ENCODE measurements at regions not wholly inside any gene's neighbourhood (a gene's known extent, or its start where the extent isn't known, plus 50 kb on each side); places are given as distances from the start of the nearest gene placed in this dataset.
"Not testable (repeated sequence)": the region's sequence is repeated elsewhere in the genome, so short reads cannot be mapped to it uniquely, and the experiment has no call there.

DNA sequence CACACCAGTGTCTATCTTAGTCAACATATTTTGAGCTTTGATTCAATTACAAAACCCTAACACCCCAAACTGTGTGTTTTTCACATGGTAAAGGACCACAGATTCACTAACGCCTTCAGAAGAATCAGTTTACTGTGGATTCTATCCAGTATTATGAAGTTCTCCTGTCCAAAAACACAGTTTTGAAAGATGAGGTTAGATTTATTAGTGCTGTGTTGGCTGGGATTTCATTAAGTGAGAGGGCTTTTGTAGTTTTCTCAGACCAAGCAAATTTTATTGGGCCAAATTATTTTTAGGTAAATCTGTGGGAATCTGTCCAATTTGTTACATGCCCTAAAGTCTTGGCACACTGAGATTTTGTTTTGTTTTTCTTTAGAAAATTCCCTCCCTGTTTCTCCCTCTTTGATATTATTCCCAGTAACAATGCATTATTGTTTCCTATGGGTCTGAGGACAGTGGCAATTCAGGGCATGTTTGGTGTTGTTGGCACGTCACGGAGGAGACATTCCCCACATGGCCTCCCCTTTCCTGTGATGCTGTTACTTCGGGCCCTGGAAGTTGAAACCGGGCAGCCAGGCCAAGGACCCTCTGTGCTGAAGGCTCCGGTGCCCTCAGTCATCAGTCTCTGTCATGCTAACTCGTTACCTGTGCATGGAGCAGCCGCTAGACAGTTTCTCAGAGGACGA lies 87.5 kb upstream of the ALKAL2 start:
- DNase-seq = no peak

DNA sequence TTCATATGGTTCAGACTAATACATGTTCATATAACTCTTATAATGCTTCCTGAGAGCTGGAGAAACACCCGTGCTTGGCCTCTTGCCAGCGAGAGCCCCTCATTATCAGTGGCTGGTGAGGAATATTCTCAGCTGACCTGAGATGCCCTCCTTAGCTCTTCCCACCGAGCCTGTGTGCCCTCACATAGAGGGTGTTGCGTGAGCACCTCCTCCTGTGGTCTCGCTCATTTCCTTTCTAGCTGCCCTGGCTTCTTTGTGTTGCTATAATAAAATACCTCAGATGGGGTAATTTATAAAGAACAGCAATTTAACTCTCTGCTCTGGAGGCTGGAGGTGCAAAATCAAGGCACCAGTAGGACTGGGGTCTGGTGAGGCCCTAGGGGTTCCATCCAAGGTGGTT lies 80.5 kb upstream of the ALKAL2 start:
- DNase-seq = no peak

DNA sequence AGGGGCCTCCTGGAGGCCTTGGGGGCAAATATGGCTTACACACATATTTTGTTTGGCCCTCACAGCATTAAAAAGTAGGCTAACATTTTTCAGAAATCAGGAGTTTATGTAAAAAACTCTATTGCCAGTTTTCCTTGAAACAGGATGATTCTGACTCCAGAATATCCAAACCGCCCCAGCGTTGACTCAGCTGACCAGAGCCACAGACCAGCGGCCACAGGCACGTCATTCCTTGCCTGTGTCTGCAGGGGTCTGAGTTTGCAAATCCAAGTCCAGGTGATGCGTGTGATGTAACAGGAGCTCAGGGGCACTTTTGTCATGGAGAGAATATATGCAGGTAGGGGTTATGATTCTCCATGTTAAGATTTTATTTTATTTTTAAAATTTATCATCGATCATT lies 79.4 kb upstream of the ALKAL2 start:
- no peak for DNase-seq

DNA sequence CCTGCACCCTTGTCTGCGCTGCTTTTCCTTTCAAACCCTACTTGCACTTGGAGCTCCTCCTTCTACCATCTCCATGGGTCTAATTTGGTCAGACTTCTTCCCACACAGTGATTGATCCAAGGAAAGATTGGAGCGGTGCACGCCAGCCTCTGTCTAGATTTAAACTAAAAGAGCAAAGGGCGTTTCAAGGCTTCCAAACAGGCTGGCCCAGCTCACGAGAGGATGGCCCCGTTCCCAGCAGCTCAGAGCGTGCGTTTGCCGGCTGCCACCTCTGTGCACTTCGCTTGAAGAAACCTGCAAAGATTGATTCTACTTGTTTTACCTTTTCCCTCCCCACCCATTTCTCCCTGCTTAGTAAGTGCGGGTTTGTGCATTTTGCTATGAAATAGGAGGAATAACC lies 78.8 kb upstream of the ALKAL2 start:
- DNase-seq = no peak

DNA sequence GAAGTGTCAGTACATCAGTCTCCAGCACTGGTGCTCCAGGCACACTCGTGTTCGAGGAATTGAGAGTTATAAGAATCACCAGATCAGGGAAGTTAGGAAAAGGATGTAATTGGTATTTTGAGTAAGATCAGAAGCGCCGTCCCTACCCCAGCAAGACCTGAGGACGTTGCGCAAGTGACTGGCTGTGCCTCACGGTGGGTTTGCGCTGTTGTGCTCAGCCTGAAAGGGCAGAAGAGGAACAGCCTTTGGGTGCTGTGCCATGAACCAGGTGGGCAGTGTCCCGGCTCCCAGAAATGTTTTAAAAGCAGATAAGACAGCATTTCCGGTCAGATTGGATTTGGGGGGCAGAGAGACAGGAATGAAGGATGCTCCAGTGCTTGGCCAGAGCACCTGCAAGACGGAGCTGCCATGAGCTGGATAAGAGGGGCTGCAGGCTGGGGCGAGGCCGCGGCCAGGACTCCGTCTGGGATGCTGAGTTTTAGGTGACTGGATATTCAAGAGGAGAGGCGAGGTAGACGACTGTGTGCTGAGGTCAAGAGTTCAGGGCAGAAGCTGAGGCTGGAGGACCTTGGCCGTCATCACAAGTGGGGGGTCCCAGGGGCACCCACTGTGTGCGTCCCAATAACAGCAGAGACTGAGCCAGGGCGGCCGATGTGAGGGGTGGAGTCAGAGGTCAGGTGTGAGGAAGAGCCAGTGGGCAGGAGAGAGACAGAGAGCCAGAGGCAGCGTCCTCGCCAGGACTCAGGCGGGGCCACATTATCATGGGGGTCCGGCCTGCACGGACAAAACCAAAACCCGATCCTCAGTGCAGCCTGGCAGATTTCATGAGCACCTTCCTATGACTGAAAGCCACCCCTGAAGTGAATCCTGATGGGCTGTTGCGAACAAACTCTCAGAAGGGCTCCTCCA lies 77.7 kb upstream of the ALKAL2 start:
- no peak for DNase-seq

DNA sequence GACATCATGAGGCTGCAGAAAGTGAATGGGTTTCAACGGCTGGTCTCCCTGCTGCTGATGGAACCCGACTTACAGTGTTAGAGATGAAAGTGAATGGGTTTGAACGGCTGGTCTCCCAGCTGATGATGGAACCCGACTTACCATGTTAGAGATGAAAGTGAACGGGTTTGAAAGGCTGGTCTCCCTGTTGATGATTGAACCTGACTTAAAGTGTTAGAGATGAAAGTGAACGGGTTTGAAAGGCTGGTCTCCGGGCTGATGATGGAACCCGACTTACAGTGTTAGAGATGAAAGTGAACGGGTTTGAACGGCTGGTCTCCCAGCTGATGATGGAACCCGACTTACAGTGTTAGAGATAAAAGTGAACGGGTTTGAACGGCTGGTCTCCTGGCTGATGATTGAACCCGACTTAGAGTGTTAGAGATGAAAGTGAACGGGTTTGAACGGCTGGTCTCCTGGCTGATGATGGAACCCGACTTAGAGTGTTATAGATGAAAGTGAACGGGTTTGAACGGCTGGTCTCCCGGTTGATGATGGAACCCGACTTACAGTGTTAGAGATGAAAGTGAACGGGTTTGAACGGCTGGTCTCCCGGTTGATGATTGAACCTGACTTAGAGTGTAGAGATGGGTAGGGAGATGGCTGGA lies 76.1 kb upstream of the ALKAL2 start:
- no peak for DNase-seq

DNA sequence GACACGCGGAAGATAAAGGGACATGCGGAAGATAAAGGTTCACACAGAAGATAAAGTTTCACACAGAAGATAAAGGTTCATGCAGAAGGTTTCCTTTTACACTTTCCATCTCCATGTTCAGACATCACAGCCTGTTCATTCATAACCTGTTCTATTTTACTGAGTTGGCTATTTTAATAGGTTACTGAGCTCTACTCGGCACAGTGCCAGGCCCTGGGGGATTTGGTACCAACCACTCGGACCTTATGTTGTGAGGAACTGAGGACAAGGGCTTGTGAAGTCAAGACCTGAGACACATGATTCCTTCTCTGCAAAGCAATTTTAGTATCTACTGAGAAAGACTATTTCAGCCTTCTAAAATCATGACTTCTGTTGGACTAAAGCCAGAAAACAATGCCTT lies 75.0 kb upstream of the ALKAL2 start:
- DNase-seq = no peak

DNA sequence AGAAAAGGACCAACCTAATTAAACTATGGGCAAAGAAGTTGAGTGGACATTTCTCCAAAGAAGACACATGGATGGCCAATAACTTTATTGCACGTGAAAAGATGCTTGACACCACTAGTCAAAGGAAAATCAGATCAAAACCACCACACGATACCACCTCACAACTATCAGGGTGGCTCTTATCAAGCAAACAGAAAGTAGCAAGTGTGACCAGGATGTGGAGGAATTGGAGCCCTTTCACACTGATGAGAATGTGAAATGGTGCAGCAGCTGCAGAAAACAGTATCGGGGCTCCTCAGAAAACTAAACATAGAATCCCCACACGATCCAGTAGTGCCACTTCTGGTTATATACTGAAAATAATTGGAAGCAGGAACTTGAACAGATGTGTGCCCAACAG lies 72.2 kb upstream of the ALKAL2 start:
- no peak for DNase-seq

DNA sequence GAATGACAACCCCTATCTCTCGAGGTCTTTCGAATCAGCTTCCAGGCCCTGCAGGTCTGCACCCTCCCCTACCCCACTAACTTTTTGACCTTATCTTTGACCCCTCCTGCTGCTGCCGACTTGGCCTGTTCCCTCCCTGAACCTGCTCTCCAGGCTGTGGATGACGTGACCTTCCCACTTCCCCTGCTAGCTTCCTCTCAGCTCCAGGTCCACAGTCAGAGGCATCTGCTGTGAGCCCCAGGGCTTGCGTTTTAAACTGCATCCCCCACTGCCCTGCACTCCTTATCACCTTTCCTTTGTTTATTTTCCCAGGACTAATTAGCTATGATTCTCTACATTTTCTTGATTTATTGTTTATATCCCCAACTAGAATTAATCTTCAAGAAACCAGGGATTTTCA lies 71.2 kb upstream of the ALKAL2 start:
- no peak for DNase-seq

DNA sequence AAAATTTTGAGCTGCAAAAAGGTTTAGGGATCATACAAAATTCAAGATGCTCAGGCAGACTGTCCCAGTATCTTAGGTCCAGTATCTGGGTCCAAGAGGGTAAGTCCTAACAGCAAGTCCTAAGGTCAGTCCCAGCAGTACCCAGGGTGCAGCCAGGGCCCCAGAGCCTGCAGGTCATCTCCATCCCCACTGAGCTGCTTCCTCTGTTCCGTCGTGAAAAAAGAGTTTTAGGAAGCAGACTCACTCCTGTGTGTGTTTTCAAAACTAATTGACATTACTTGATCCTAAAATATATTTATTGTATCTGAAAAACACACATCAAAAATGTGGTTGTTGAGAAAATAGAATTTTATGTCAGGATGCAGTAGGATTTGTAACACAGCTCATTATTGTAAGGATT lies 69.9 kb upstream of the ALKAL2 start:
- DNase-seq = no peak

DNA sequence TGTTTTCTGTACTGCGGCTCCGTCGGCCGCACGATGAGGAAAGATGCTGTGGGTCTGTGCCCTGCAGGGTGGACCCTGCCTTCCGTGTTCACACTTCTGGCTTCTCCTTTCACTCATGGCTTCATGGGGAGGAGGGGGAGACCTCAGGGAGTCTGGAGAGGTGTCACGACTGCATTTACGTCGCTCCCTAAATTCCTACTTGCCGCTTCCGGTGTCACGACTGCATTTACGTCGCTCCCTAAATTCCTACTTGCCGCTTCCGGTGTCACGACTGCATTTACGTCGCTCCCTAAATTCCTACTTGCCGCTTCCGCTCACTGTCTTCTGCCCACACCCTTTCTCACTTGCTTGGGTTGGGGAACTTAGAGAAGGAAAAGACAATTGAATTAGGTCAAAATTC lies 68.4 kb upstream of the ALKAL2 start:
- not testable (repeated sequence) for DNase-seq

DNA sequence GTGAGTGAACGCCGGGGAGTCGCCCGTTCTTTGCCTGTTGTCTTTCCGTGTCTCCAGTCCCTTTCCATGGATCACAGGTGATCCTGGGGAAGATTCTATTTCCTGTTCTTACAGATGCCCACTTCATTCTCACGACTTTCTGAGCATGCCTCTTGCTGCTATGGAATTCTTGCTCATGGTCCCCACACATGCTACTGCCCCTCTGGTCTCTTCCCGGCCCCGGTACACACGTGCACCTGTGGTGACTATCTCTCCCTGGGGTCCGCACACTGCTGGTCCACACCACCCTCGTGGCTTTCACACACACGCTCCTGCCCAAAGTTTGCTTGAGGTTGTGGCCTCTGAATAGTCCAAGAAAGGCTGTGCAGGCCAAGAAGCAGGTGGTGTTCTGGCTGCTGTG lies 67.9 kb upstream of the ALKAL2 start:
- no peak for DNase-seq

DNA sequence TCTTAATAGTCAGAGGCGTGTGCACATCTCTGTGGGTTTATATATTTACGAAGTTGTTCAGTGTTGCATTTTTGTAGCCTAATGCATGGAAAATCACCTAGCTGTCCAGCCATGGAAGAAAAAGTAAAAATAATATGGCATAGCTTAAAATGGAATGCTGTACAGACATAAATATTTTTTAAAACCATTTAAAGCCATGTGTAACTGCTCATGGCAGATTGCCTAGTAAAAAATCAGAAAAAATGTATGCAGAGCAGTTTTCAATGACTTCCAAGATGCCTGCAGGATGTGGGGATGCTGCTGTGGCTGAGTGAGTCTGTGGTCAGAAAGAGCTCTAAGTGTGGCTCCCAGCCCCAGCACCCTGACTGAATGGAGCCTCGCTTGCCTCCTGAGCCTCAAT lies 64.8 kb upstream of the ALKAL2 start:
- DNase-seq = no peak

DNA sequence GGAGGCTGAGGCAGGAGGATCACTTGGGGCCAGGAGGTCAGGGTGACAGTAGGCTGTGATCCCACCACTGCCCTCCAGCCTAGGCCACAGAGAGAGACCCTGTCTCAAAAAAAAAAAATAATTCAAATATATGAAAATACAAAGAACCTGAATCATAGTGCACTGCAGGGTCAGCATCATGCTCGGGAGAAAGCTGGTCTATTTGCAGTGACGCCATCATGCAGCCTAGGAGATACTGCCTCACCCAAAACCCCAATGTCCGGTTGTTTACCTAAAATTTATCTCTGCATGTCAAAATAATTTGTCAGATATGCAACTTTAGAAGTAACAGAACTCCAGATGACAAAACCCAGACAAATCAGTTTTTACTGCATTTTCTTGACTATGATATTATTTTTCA lies 61.5 kb upstream of the ALKAL2 start:
- no peak for DNase-seq

DNA sequence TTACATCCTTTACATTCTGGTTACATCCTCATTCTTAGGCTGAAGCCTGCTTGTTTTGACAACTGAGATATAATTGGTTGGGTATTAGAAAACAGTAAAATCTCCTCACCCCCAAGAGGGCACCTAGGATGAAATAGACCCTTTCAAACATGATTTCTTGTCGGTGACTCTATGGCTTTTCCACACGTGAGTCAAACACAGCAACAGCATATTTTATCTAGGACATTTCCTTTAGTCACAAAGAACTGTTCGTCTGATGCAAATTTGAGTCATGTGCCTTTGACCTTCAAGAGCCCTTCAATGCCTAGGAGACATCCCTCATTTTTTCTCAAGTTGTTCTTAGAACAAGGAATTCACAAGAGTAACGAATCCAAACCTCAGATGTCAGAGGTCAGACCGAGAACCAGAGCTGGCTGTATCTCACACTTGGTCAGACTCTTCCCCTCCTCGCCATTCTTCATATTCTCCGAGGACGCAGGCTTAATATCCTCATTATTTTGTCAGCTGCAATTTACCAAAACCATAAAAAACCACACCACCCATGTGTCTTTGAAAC lies 60.5 kb upstream of the ALKAL2 start:
- DNase-seq = no peak

DNA sequence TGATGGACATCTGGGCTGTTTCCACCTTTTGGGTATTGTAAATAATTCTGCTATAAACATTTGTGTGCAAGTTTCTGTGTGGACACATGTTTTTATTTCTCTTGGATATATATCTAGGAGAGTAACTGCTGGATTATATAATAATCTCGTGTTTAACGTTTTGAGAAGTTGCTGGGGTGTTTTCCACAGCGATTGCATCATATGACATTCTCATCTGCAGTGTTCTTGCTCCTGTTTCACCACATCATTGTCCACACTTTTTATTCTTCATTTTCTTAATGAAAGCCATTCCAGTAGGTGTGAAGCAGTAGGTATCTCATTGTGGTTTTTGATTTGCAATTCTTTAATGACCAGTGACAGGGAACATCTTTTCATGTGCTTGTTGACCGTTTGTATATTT lies 56.9 kb upstream of the ALKAL2 start:
- no peak for DNase-seq

DNA sequence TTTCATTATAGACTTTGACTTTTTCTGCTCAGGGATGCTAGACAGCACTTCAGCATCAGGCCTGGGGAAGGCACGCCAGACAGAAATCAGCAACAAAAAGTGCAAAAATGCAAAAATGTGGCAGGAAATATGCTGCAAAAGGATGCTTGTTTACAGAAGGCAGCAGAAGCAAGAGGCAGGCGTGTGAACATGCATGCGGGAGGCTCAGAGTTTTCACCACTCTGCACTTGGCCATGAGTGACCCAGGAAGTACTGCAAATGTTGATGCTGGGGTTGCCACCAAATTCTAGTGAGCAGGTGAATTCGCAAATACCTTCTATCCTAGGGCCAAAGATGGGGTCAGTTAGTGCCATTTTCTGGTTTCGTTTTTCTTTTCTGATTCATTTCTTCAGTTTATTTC lies 55.5 kb upstream of the ALKAL2 start:
- DNase-seq = no peak

DNA sequence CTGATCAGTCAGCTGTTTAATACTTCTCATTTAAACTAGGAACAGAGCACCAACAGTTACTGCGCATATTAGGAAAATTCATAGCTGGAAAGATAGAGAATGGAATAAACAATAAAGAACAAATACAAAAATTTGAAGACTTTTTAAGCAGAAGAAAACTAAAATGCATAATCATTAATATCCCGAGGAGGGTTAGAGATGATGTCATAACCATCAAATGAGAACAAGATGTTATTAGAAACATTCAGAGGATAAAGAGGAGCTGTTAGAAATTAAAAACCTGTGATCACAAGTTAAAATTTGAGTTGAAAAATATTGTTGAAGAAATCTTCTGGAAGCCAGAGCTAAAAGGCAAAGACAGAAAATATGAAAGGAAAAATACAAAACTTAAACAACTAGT lies 54.0 kb upstream of the ALKAL2 start:
- DNase-seq = no peak

DNA sequence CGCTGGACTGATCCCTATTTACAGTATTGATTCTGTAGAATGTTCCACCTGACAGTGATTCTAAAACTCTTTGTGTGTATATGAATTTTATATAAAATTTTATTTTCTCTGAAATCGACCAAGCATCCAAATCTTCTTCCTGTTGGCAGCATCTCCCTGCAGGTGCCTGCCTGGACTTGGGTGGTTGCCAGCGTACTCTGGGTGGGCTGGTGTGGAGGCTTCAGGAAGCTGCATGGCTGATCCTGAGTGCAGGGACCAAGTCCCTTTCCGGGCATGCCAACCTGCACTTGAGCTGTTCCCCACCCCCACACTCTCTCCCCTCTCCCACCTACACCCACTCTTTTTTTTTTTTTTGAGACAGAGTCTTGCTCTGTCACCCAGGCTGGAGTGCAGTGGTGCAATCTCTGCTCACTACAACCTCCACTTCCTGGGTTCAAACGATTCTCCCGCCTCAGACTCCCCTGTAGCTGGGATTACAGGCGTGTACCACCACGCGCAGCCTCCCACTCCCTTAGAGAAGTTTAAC lies 53.2 kb upstream of the ALKAL2 start:
- DNase-seq = no peak
